K562 (cell line): ENCODE measurements at regions not wholly inside any gene's neighbourhood (a gene's known extent, or its start where the extent isn't known, plus 50 kb on each side); places are given as distances from the start of the nearest gene placed in this dataset.

Experiments
- ATAC-seq: fragments of 200-7000 bp; cut with Tn5 transposase; 3 replicates; pipeline ENCODE4 v1.9.1; 2020; ENCODE audit warnings: moderate library complexity
- BruUV-seq: library from RNA; stranded (reverse); fragments of 400-500 nt; replicated peaks from 2 replicates; lab custom pipeline; 2021; lab: Mats Ljungman, UMichigan
- CTCF ChIA-PET: fragments of 300-600 bp; formaldehyde crosslinking; extraction: SDS; loops from one replicate; lab custom pipeline; 2021; ENCODE audit warnings: low intra/inter-chr PET ratio; lab: Yijun Ruan, JAX
- POLR2A ChIA-PET: fragments of 300-600, 350-650 bp; sonication (Branson Sonifier 250); formaldehyde crosslinking; extraction: SDS; loops from one replicate; lab custom pipeline; 2021; ENCODE audit warnings: antibody characterized with exemption, inconsistent platforms; lab: Yijun Ruan, JAX
- DNase-seq, 4 experiments: peaks; one replicate each; pipeline versions ENCODE4 v3.0.0 to v3.0.0-alpha.2; 2011 to 2018; ENCODE audit warnings: low spot score in 3 of 4, mixed read lengths in 3 of 4; ENCODE audit errors: extremely low read depth in 1 of 4
- FAIRE-seq: peaks from 2 replicates; lab custom pipeline; 2011; peaks lifted over from hg19 to GRCh38; lab: Jason Lieb, UNC
- H2AFZ ChIP-seq: 2 replicates; pipeline ENCODE4 v1.6.0; 2011; ENCODE audit warnings: low read depth, low read length, control low read depth, inconsistent platforms
- H3K27ac ChIP-seq: fragments of 200-600 bp; 3 replicates; pipeline ENCODE4 v1.8.0; 2011; ENCODE audit warnings: low read depth, mild to moderate bottlenecking, control low read depth, inconsistent platforms, low read length, moderate library complexity, mixed read lengths; ENCODE audit errors: extremely low read depth
- H3K27me3 ChIP-seq, 2 experiments: fragments of 300-600 bp in 1 of 2; 2 replicates in 1 of 2; 3 replicates in 1 of 2; pipeline versions ENCODE4 v1.6.0 to v1.8.0; 2011; ENCODE audit warnings: inconsistent platforms in 2 of 2, low read length in 2 of 2, mild to moderate bottlenecking in 1 of 2, mixed read lengths in 1 of 2, moderate library complexity in 1 of 2; ENCODE audit not compliant: control insufficient read depth in 2 of 2, insufficient read depth in 2 of 2
- H3K36me3 ChIP-seq: fragments of 300-600 bp; 3 replicates; pipeline ENCODE4 v1.8.0; 2011; ENCODE audit warnings: mild to moderate bottlenecking, low read length, inconsistent platforms; ENCODE audit not compliant: control insufficient read depth, insufficient read depth
- H3K4me1 ChIP-seq, 2 experiments: fragments of 200-600 bp in 1 of 2; replicated peaks in 1 of 2; 2 replicates in 1 of 2; 3 replicates in 1 of 2; pipeline versions ENCODE4 v1.5.1 to v1.8.0; 2011; ENCODE audit warnings: inconsistent platforms in 2 of 2, low read length in 2 of 2, mild to moderate bottlenecking in 1 of 2, mixed read lengths in 1 of 2, moderate library complexity in 1 of 2; ENCODE audit not compliant: control insufficient read depth in 2 of 2, insufficient read depth in 2 of 2
- H3K4me2 ChIP-seq: 2 replicates; pipeline ENCODE4 v1.6.1; 2011; ENCODE audit warnings: low read length, control low read depth, inconsistent platforms, mixed read lengths; ENCODE audit not compliant: insufficient read depth
- H3K4me3 ChIP-seq: fragments of 200-600 bp; sonication (generic), shearing (Covaris generic); 2 replicates; pipeline ENCODE4 v1.5.1; 2016; ENCODE audit warnings: control low read depth, inconsistent platforms
- H3K79me2 ChIP-seq: fragments of 200-600 bp; 3 replicates; pipeline ENCODE4 v1.8.0; 2011; ENCODE audit warnings: low read length, inconsistent platforms; ENCODE audit not compliant: control insufficient read depth, insufficient read depth
- H3K9ac ChIP-seq, 2 experiments: 2 replicates each; pipeline versions ENCODE4 v1.6.0 to v1.6.1; 2011; ENCODE audit warnings: low read depth in 2 of 2, low read length in 2 of 2, control low read depth in 1 of 2, inconsistent platforms in 1 of 2, mild to moderate bottlenecking in 1 of 2, mixed read lengths in 1 of 2; ENCODE audit not compliant: insufficient read depth in 1 of 2
- H3K9me1 ChIP-seq: one replicate; pipeline ENCODE4 v1.6.0; 2011; ENCODE audit warnings: inconsistent platforms, mild to moderate bottlenecking, low read length, moderate library complexity; ENCODE audit not compliant: control insufficient read depth, insufficient read depth
- H3K9me3 ChIP-seq: replicated peaks from 2 replicates; pipeline ENCODE4 v1.5.1; 2011; ENCODE audit warnings: low read depth, low read length, inconsistent platforms; ENCODE audit not compliant: control insufficient read depth, insufficient read depth
- H4K20me1 ChIP-seq: replicated peaks from 2 replicates; pipeline ENCODE4 v1.6.1; 2011; ENCODE audit warnings: low read length, inconsistent platforms, mixed read lengths; ENCODE audit not compliant: control insufficient read depth, insufficient read depth
- KLF6 ChIP-seq: fragments of 250-450 bp; sonication (Bioruptor Pico); IDR thresholded peaks from 2 replicates; pipeline ENCODE4 v1.4.0; 2020; ENCODE audit warnings: mild to moderate bottlenecking, moderate library complexity, borderline replicate concordance
- SRSF1 ChIP-seq: fragments of 200-400 bp; formaldehyde crosslinking; IDR thresholded peaks from 2 replicates; pipeline ENCODE4 v1.6.1; 2017; ENCODE audit warnings: mild to moderate bottlenecking, low read depth, low read length, moderate library complexity
- WGBS: fragments of 100-300 bp; shearing (Covaris generic); methylation state at CpG from one replicate; pipeline ENCODE4 v1.1.6; 2016; ENCODE audit warnings: low coverage, mixed read lengths; ENCODE audit not compliant: insufficient coverage; ENCODE audit errors: missing lambda C conversion rate; 5-methylcytosine and 5-hydroxymethylcytosine counted together
- in situ Hi-C: fragments of 300-500 bp; cut with MboI; formaldehyde crosslinking; loops from 4 replicates; pipeline ENCODE4 v1.15.0; 2018; ENCODE audit warnings: inconsistent platforms, mixed read lengths
- intact Hi-C: fragments of 100-400 bp; cut with micrococcal nuclease; formaldehyde crosslinking; loops from 2 replicates; pipeline ENCODE4 v1.14.2; 2022
- TF ChIP-seq, protein P1 (sequence below): sonication (generic); formaldehyde crosslinking; IDR thresholded peaks from 2 replicates; pipeline ENCODE4 v1.8.0; 2022; ENCODE audit warnings: mild to moderate bottlenecking, missing genetic modification reagents
- TF ChIP-seq, protein P2 (sequence below): fragments of 450-650 bp; formaldehyde crosslinking; IDR thresholded peaks from 2 replicates; pipeline ENCODE4 v1.4.0; 2022; ENCODE audit warnings: mild to moderate bottlenecking, moderate library complexity

DNA sequence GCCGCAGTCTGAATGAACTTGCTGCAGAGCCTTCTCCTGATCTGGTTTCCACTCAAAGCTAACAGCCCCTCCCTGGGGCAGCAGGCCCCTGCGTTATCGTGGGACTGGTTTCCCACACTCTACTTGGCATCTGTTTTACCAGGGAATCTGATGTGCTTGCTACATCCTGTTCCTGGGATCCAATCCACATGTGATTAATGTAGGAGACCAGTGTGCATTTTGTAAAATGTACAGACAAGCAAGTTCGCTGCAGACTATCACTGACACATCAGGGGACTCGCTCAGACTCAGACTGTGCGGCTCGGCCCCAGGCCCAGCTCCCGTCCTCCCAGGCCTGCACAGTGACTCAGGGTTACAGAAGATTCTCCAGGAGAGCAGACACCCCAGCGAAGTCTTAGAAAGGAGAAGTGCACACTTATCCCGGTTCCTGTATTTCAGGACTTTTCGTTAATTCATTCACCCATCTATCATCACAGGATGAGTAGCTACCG is 340.1 kb downstream of the MATN1 start:
- no peak for TF ChIP-seq KLF6
- TF ChIP-seq, protein P1, sequence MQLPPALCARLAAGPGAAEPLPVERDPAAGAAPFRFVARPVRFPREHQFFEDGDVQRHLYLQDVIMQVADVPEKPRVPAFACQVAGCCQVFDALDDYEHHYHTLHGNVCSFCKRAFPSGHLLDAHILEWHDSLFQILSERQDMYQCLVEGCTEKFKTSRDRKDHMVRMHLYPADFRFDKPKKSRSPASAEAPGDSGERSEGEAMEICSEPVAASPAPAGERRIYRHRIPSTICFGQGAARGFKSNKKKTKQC: no peak
- TF ChIP-seq SRSF1: no peak
- TF ChIP-seq, protein P2, sequence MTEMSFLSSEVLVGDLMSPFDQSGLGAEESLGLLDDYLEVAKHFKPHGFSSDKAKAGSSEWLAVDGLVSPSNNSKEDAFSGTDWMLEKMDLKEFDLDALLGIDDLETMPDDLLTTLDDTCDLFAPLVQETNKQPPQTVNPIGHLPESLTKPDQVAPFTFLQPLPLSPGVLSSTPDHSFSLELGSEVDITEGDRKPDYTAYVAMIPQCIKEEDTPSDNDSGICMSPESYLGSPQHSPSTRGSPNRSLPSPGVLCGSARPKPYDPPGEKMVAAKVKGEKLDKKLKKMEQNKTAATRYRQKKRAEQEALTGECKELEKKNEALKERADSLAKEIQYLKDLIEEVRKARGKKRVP: no peak
- no peak overlapping the region for H2AFZ ChIP-seq
- DNase-seq (no peak), FAIRE-seq (no peak), ATAC-seq (no peak)
- ChIA-PET CTCF (no interaction called here), POLR2A (interaction anchor here (0.6 kb wide), 1 partner anchor 9 kb away, joined by 4 read pairs; no protein-coding TSS in a partner anchor)
- intact Hi-C loops (loop anchor here (10.0 kb wide), 1 partner anchor 392 kb away; no protein-coding TSS in a partner anchor), in situ Hi-C loops (no loop called here)
- no peaks in the 10 kb centered on the region for H3K9me3 ChIP-seq
- H3K9ac ChIP-seq: no peak overlapping the region
- H3K4me1 ChIP-seq: peaks cover 0 to 4% of the 10 kb centered on the region in 2 experiments; a peak in 1 of 5 replicates
- no peaks in the 10 kb centered on the region for H3K36me3 ChIP-seq
- no TSS peak for BruUV-seq
- no peak overlapping the region for H3K4me2 ChIP-seq
- peaks cover 5% of the 10 kb centered on the region for H4K20me1 ChIP-seq
- no peak overlapping the region for H3K27ac ChIP-seq
- H3K4me3 ChIP-seq: no peak overlapping the region
- H3K79me2 ChIP-seq: no peaks in the 10 kb centered on the region
- no peaks in the 10 kb centered on the region for H3K9me1 ChIP-seq
- 3% methylated on average over 12 of the region's 12 CpGs for WGBS
- H3K27me3 ChIP-seq: peaks cover 3 to 56% of the 10 kb centered on the region in 2 experiments; a peak in 3 of 5 replicates
